DOHH2 (cell line): ENCODE measurements at regions not wholly inside any gene's neighbourhood (a gene's known extent, or its start where the extent isn't known, plus 50 kb on each side); places are given as distances from the start of the nearest gene placed in this dataset.

ENCODE experiments used
- H3F3A ChIP-seq: fragments of 200-600 bp; sonication (generic), shearing (Covaris generic); 2 replicates; pipeline ENCODE4 v1.6.0; 2016; ENCODE audit warnings: antibody characterized with exemption, mild to moderate bottlenecking; ENCODE audit not compliant: control insufficient read depth, insufficient read depth
- H3K27ac ChIP-seq: fragments of 200-600 bp; sonication (generic); 2 replicates; pipeline ENCODE4 v1.5.1; 2014; ENCODE audit warnings: low read depth, mild to moderate bottlenecking, low read length, moderate library complexity
- H3K27me3 ChIP-seq: fragments of 200-600 bp; sonication (generic); 2 replicates; pipeline ENCODE4 v1.6.1; 2014; ENCODE audit warnings: mild to moderate bottlenecking, low read length, mixed read lengths; ENCODE audit not compliant: control insufficient read depth
- H3K36me3 ChIP-seq: fragments of 200-600 bp; sonication (generic); 2 replicates; pipeline ENCODE4 v1.6.1; 2014; ENCODE audit warnings: mild to moderate bottlenecking, low read length, moderate library complexity, mixed read lengths; ENCODE audit not compliant: control insufficient read depth
- H3K4me1 ChIP-seq: fragments of 200-600 bp; sonication (generic); 2 replicates; pipeline ENCODE4 v1.6.1; 2014; ENCODE audit warnings: mild to moderate bottlenecking, low read length, mixed read lengths; ENCODE audit not compliant: control insufficient read depth
- H3K4me2 ChIP-seq: fragments of 200-600 bp; sonication (generic); 2 replicates; pipeline ENCODE4 v1.6.0; 2014; ENCODE audit warnings: mild to moderate bottlenecking, low read length, moderate library complexity
- H3K4me3 ChIP-seq: fragments of 200-600 bp; sonication (generic); 2 replicates; pipeline ENCODE4 v1.5.1; 2014; ENCODE audit warnings: mild to moderate bottlenecking, low read length, mixed read lengths
- H3K79me2 ChIP-seq: fragments of 200-600 bp; sonication (generic); 2 replicates; pipeline ENCODE4 v1.6.1; 2014; ENCODE audit warnings: mild to moderate bottlenecking, low read length, mixed read lengths; ENCODE audit not compliant: control insufficient read depth
- H3K9me2 ChIP-seq: fragments of 200-600 bp; sonication (generic); replicated peaks from 2 replicates; pipeline ENCODE4 v1.6.1; 2014; ENCODE audit warnings: mild to moderate bottlenecking, low read length, mixed read lengths; ENCODE audit not compliant: control insufficient read depth
- H3K9me3 ChIP-seq: fragments of 200-600 bp; sonication (generic); 2 replicates; pipeline ENCODE4 v1.6.1; 2014; ENCODE audit warnings: antibody characterized with exemption, low read length, mixed read lengths; ENCODE audit not compliant: control insufficient read depth, insufficient read depth
- H4K20me1 ChIP-seq: fragments of 200-600 bp; sonication (generic); 2 replicates; pipeline ENCODE4 v1.6.0; 2014; ENCODE audit warnings: low read depth, mild to moderate bottlenecking, antibody characterized with exemption, low read length, moderate library complexity; ENCODE audit not compliant: control insufficient read depth, insufficient read depth
- CTCF ChIP-seq: fragments of 200-600 bp; sonication (generic); IDR thresholded peaks from one replicate; pipeline ENCODE4 v1.5.1; 2014; ENCODE audit warnings: antibody characterized with exemption, mild to moderate bottlenecking, low read depth, low read length; ENCODE audit not compliant: poor library complexity, severe bottlenecking
- EZH2phosphoT487 ChIP-seq: fragments of 200-600 bp; sonication (generic); IDR thresholded peaks from 2 replicates; pipeline ENCODE4 v1.6.1; 2017; ENCODE audit warnings: borderline replicate concordance, mild to moderate bottlenecking, antibody characterized with exemption, low read length, moderate library complexity, mixed read lengths

- Histone ChIP-seq H3K4me1 (no peaks in the 10 kb centered on the region), H3K9me3 (no peaks in the 10 kb centered on the region), H4K20me1 (no peaks in the 10 kb centered on the region), H3F3A (no peaks in the 10 kb centered on the region), H3K27me3 (peaks cover 15% of the 10 kb centered on the region), H3K36me3 (no peaks in the 10 kb centered on the region), H3K27ac (no peak overlapping the region), H3K79me2 (no peaks in the 10 kb centered on the region), H3K4me3 (no peak overlapping the region), H3K9me2 (no peaks in the 10 kb centered on the region), H3K4me2 (no peak overlapping the region)
- no peak for TF ChIP-seq EZH2phosphoT487
- TF ChIP-seq CTCF: no peak
These were observed 76.0 kb upstream of the CTTNBP2NL start for GRCh38 chr1:112320058-112320457.

- H3K9me3 ChIP-seq: no peaks in the 10 kb centered on the region
- no peaks in the 10 kb centered on the region for H3F3A ChIP-seq
- H3K4me3 ChIP-seq: no peak overlapping the region
- no peak for TF ChIP-seq EZH2phosphoT487
- TF ChIP-seq CTCF: no peak
- H3K9me2 ChIP-seq: no peaks in the 10 kb centered on the region
- no peak overlapping the region for H3K4me2 ChIP-seq
- H3K79me2 ChIP-seq: no peaks in the 10 kb centered on the region
- no peak overlapping the region for H3K27ac ChIP-seq
- peaks cover 15% of the 10 kb centered on the region for H3K27me3 ChIP-seq
- H3K36me3 ChIP-seq: no peaks in the 10 kb centered on the region
- no peaks in the 10 kb centered on the region for H3K4me1 ChIP-seq
- H4K20me1 ChIP-seq: no peaks in the 10 kb centered on the region
These were observed 74.0 kb upstream of the CTTNBP2NL start for GRCh38 chr1:112322018-112322417.

GRCh38 chr1:112322983-112323678 is 72.9 kb upstream of the CTTNBP2NL start:
- Histone ChIP-seq H3K79me2 (no peaks in the 10 kb centered on the region), H3K4me2 (no peak overlapping the region), H3K27me3 (peaks cover 18% of the 10 kb centered on the region), H3K9me2 (no peaks in the 10 kb centered on the region), H3K27ac (no peak overlapping the region), H3K36me3 (no peaks in the 10 kb centered on the region), H3K9me3 (no peaks in the 10 kb centered on the region), H4K20me1 (no peaks in the 10 kb centered on the region), H3K4me3 (no peak overlapping the region), H3K4me1 (no peaks in the 10 kb centered on the region), H3F3A (no peaks in the 10 kb centered on the region)
- no peak for TF ChIP-seq CTCF
- TF ChIP-seq EZH2phosphoT487: no peak
